ENCODE measurements at regions not wholly inside any gene's neighbourhood (a gene's known extent, or its start where the extent isn't known, plus 50 kb on each side); places are given as distances from the start of the nearest gene placed in this dataset.

DNA sequence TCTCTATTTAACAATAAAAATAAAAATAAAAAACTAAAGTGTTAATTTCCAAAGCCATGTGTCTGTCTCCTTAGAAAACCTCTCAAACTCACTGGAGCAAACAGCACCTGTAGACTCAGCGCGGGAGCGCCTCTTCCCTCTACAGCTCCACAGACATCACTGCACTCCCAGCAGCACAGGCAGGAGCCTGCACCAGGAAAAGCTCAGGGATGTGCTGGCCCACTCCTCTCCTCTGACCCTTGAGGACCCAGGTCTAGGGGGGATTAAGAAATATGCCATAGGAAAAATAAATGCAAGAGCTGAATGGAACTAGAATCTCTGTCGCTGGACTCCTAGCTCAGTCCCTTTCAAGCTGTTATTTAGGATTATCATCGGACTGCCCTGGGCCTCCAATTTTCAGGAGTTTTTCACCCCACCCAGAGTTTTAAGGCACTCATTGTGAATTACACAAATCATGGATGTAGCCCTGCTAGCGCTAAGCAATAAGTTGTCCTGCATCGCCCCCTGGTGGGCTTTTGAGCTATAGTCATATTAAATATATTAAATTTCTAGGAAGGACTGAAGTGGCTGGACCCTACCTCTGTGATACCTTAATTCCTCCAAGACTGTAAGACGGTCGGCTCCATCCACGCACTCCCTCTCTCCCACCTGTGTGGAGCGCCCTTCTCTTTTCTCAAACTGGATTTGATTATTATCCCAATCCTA is 333.9 kb downstream of the UQCRFS1 start:
- intact Hi-C loops (cut with micrococcal nuclease) = loop anchor here (2.0 to 5.0 kb wide), 2 partner anchors 142 to 907 kb away; no protein-coding TSS in a partner anchor
- peak; percentile 35 for DNase-seq (ENCODE audit: unreplicated experiment)
- no TSS peak for BruUV-seq (replicated peaks)
- POLR2A ChIA-PET = no interaction called here
- Mint-ChIP-seq H3K4me3 (ENCODE audit: unreplicated experiment) (no peak overlapping the region), H3K36me3 (ENCODE audit: insufficient read depth, unreplicated experiment) (no peaks in the 10 kb centered on the region), H3K4me1 (ENCODE audit: insufficient read depth, unreplicated experiment) (no peaks in the 10 kb centered on the region), H3K9me3 (ENCODE audit: unreplicated experiment) (peaks cover 33% of the 10 kb centered on the region), H3K27ac (ENCODE audit: low read depth, unreplicated experiment) (no peak overlapping the region), H3K27me3 (ENCODE audit: insufficient read depth, unreplicated experiment) (no peaks in the 10 kb centered on the region)
- TF ChIP-seq, protein P1, sequence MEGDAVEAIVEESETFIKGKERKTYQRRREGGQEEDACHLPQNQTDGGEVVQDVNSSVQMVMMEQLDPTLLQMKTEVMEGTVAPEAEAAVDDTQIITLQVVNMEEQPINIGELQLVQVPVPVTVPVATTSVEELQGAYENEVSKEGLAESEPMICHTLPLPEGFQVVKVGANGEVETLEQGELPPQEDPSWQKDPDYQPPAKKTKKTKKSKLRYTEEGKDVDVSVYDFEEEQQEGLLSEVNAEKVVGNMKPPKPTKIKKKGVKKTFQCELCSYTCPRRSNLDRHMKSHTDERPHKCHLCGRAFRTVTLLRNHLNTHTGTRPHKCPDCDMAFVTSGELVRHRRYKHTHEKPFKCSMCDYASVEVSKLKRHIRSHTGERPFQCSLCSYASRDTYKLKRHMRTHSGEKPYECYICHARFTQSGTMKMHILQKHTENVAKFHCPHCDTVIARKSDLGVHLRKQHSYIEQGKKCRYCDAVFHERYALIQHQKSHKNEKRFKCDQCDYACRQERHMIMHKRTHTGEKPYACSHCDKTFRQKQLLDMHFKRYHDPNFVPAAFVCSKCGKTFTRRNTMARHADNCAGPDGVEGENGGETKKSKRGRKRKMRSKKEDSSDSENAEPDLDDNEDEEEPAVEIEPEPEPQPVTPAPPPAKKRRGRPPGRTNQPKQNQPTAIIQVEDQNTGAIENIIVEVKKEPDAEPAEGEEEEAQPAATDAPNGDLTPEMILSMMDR (IDR thresholded peaks at IDR 0.05; ENCODE audit: unreplicated experiment) = peak; percentile 37
- CTCF ChIA-PET = interaction anchor here (0.6 to 2.4 kb wide), 12 partner anchors 9 to 1899 kb away, joined by 3 to 6 read pairs (median 3); no protein-coding TSS in a partner anchor

DNA sequence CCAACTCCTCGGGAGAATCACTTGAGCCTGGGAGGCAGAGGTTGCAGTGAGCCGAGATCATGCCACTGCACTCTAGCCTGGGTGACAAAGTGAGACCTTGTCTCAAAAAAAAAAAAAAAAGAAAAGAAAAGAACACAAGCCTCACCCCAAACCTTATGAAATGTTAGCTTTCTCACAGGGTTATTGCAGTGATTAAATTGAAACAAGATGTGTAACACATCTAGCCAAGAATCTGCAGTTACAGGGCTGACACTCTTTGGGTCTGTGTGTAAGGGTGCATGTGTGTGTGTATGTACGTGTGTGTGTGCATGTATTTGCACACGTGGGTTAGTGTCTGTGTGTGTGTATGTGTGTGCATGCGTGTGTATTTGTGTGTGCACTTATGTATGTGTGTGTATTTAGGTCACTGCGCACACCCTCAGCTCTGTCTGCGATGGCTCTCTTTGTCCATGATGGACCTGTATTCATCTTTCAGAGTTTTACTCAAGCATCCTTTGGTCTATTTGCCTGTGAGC is 336.3 kb downstream of the UQCRFS1 start:
- H3K4me3 Mint-ChIP-seq (ENCODE audit: unreplicated experiment) = no peak overlapping the region
- no peaks in the 10 kb centered on the region for H3K36me3 Mint-ChIP-seq (ENCODE audit: insufficient read depth, unreplicated experiment)
- ChIA-PET CTCF (interaction anchor here (0.6 to 1.0 kb wide), 4 partner anchors 43 to 911 kb away, joined by 3 read pairs; no protein-coding TSS in a partner anchor), POLR2A (no interaction called here)
- intact Hi-C loops (cut with micrococcal nuclease) = loop anchor here (5.0 kb wide), 1 partner anchor 904 kb away; no protein-coding TSS in a partner anchor
- TF ChIP-seq, protein P1 (IDR thresholded peaks at IDR 0.05; ENCODE audit: unreplicated experiment) = no peak
- H3K27ac Mint-ChIP-seq (ENCODE audit: low read depth, unreplicated experiment) = no peak overlapping the region
- H3K4me1 Mint-ChIP-seq (ENCODE audit: insufficient read depth, unreplicated experiment) = no peaks in the 10 kb centered on the region
- BruUV-seq (replicated peaks) = no TSS peak
- no peak for DNase-seq (ENCODE audit: unreplicated experiment)
- peaks cover 31% of the 10 kb centered on the region for H3K9me3 Mint-ChIP-seq (ENCODE audit: unreplicated experiment)
- no peaks in the 10 kb centered on the region for H3K27me3 Mint-ChIP-seq (ENCODE audit: insufficient read depth, unreplicated experiment)

DNA sequence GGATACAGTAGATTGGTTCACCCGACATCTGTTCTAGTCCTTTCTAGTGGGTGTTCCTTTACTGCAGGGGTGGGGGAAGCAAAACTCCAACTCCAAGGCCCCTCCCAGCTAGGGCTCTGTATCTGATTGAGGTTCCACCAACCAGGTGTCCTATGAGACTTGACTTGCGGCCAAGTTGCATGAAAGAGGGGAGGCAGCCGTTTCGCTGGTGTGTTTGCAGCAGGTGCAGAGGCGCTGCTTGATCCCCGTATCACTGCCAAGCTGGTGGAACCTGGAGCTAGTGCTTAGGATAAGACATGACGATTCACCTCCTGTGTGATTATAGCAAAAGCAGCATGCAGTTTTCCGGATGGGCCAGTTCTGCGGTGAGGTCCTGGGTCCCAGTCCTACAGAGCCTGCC is 338.2 kb downstream of the UQCRFS1 start:
- Mint-ChIP-seq H3K27ac (ENCODE audit: low read depth, unreplicated experiment) (no peak overlapping the region), H3K36me3 (ENCODE audit: insufficient read depth, unreplicated experiment) (no peaks in the 10 kb centered on the region), H3K27me3 (ENCODE audit: insufficient read depth, unreplicated experiment) (no peaks in the 10 kb centered on the region), H3K4me3 (ENCODE audit: unreplicated experiment) (no peak overlapping the region), H3K4me1 (ENCODE audit: insufficient read depth, unreplicated experiment) (no peaks in the 10 kb centered on the region), H3K9me3 (ENCODE audit: unreplicated experiment) (peaks cover 25% of the 10 kb centered on the region)
- no peak for DNase-seq (ENCODE audit: unreplicated experiment)
- ChIA-PET POLR2A (no interaction called here), CTCF (no interaction called here)
- TF ChIP-seq, protein P1 (IDR thresholded peaks at IDR 0.05; ENCODE audit: unreplicated experiment) = no peak
- no TSS peak for BruUV-seq (replicated peaks)
- intact Hi-C loops (cut with micrococcal nuclease) = loop anchor here (5.0 kb wide), 1 partner anchor 902 kb away; no protein-coding TSS in a partner anchor

DNA sequence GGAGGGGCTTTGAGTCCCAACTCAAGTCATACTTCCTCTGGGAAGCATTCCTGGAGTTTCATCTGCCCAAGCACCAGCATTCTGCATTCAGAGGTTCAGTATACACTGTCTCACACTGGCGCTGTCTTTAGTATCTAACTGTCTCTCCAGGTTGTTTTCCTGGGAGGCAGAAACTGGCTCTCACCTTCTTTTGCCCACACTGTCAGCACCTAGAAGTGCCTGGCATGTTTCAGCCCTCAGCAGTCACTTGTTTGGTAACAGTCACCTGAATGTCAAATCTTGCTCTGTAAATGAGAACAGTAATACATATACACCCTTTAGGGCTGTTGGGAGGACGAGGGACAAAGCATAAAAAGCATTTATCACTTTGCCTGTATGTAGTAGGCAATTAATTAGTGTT is 339.6 kb downstream of the UQCRFS1 start:
- H3K9me3 Mint-ChIP-seq (ENCODE audit: unreplicated experiment) = peaks cover 27% of the 10 kb centered on the region
- H3K27ac Mint-ChIP-seq (ENCODE audit: low read depth, unreplicated experiment) = no peak overlapping the region
- TF ChIP-seq, protein P1 (IDR thresholded peaks at IDR 0.05; ENCODE audit: unreplicated experiment) = no peak
- no peak overlapping the region for H3K4me3 Mint-ChIP-seq (ENCODE audit: unreplicated experiment)
- ChIA-PET CTCF (interaction anchor here (0.7 kb wide), 1 partner anchor 99 kb away, joined by 3 read pairs; no protein-coding TSS in a partner anchor), POLR2A (no interaction called here)
- no peak for DNase-seq (ENCODE audit: unreplicated experiment)
- BruUV-seq (replicated peaks) = no TSS peak
- H3K27me3 Mint-ChIP-seq (ENCODE audit: insufficient read depth, unreplicated experiment) = no peaks in the 10 kb centered on the region
- no peaks in the 10 kb centered on the region for H3K4me1 Mint-ChIP-seq (ENCODE audit: insufficient read depth, unreplicated experiment)
- intact Hi-C loops (cut with micrococcal nuclease) = no loop called here
- no peaks in the 10 kb centered on the region for H3K36me3 Mint-ChIP-seq (ENCODE audit: insufficient read depth, unreplicated experiment)
